Immature natural killer cell (primary cell): ENCODE measurements at regions not wholly inside any gene's neighbourhood (a gene's known extent, or its start where the extent isn't known, plus 50 kb on each side); places are given as distances from the start of the nearest gene placed in this dataset.
"Not testable (repeated sequence)": the region's sequence is repeated elsewhere in the genome, so short reads cannot be mapped to it uniquely, and the experiment has no call there.

Source experiments
- DNase-seq, 3 donors: peaks; one replicate each; pipeline ENCODE4 v3.0.0; 2022; ENCODE audit warnings: mixed read lengths in 1 of 3
- H3K27ac Mint-ChIP-seq, 6 donors: one replicate each; pipeline ENCODE4 v1.8.0; 2020; ENCODE audit warnings: mixed read lengths in 6 of 6, mild to moderate bottlenecking in 5 of 6, inconsistent platforms in 4 of 6, moderate library complexity in 3 of 6
- H3K27me3 Mint-ChIP-seq, 3 donors: one replicate each; pipeline ENCODE4 v1.8.0; 2020 to 2021; ENCODE audit warnings: low read depth in 3 of 3, mild to moderate bottlenecking in 3 of 3, mixed read lengths in 3 of 3, moderate library complexity in 3 of 3, inconsistent platforms in 1 of 3
- H3K36me3 Mint-ChIP-seq, 3 donors: one replicate each; pipeline ENCODE4 v1.8.0; 2020; ENCODE audit warnings: mixed read lengths in 3 of 3, inconsistent platforms in 2 of 3, mild to moderate bottlenecking in 2 of 3
- H3K4me1 Mint-ChIP-seq, 2 donors: one replicate each; pipeline ENCODE4 v1.8.0; 2020; ENCODE audit warnings: inconsistent platforms in 2 of 2, mild to moderate bottlenecking in 2 of 2, mixed read lengths in 2 of 2, moderate library complexity in 1 of 2
- H3K4me3 Mint-ChIP-seq, 5 donors: one replicate each; pipeline ENCODE4 v1.8.0; 2020; ENCODE audit warnings: mild to moderate bottlenecking in 5 of 5, mixed read lengths in 5 of 5, inconsistent platforms in 3 of 5, moderate library complexity in 3 of 5
- H3K9me3 Mint-ChIP-seq, 6 donors: one replicate each; pipeline ENCODE4 v1.8.0; 2020; ENCODE audit warnings: mild to moderate bottlenecking in 6 of 6, mixed read lengths in 6 of 6, inconsistent platforms in 4 of 6, moderate library complexity in 3 of 6

GRCh38 chr3:87132801-87133200 lies 94.3 kb upstream of the CHMP2B start:
- Mint-ChIP-seq H3K36me3 (no peaks in the 10 kb centered on the region), H3K27ac (no peak overlapping the region), H3K4me1 (no peaks in the 10 kb centered on the region)

GRCh38 chr3:87128006-87128405 lies 99.1 kb upstream of the CHMP2B start:
- no peaks in the 10 kb centered on the region for H3K27me3 Mint-ChIP-seq
- H3K36me3 Mint-ChIP-seq: no peaks in the 10 kb centered on the region

More at GRCh38 chr3:87132801-87133200, 94.3 kb upstream of the CHMP2B start:
- no peak for DNase-seq
- H3K9me3 Mint-ChIP-seq: peaks cover 0 to 9% (median 3%) of the 10 kb centered on the region in 6 donors
- H3K27me3 Mint-ChIP-seq: peaks cover 0 to 2% (median 0%) of the 10 kb centered on the region in 3 donors
- no peak overlapping the region for H3K4me3 Mint-ChIP-seq

GRCh38 chr3:87127281-87127680 lies 99.8 kb upstream of the CHMP2B start:
- no peak overlapping the region for H3K27ac Mint-ChIP-seq
- no peaks in the 10 kb centered on the region for H3K4me1 Mint-ChIP-seq
- no peaks in the 10 kb centered on the region for H3K27me3 Mint-ChIP-seq
- no peak for DNase-seq
- H3K9me3 Mint-ChIP-seq: peaks cover 0 to 9% (median 3%) of the 10 kb centered on the region in 6 donors
- no peak overlapping the region for H3K4me3 Mint-ChIP-seq
- no peaks in the 10 kb centered on the region for H3K36me3 Mint-ChIP-seq

More at GRCh38 chr3:87128006-87128405, 99.1 kb upstream of the CHMP2B start:
- Mint-ChIP-seq H3K4me3 (no peak overlapping the region), H3K9me3 (peaks cover 0 to 9% (median 3%) of the 10 kb centered on the region in 6 donors), H3K27ac (no peak overlapping the region), H3K4me1 (no peaks in the 10 kb centered on the region)
- no peak for DNase-seq

GRCh38 chr3:87126321-87126720 lies 100.8 kb upstream of the CHMP2B start:
- H3K27ac Mint-ChIP-seq: no peak overlapping the region
- no peak overlapping the region for H3K4me3 Mint-ChIP-seq
- no peaks in the 10 kb centered on the region for H3K36me3 Mint-ChIP-seq
- no peaks in the 10 kb centered on the region for H3K4me1 Mint-ChIP-seq
- no peak for DNase-seq
- H3K9me3 Mint-ChIP-seq: peaks cover 0 to 5% (median 0%) of the 10 kb centered on the region in 6 donors
- H3K27me3 Mint-ChIP-seq: no peaks in the 10 kb centered on the region

GRCh38 chr3:87125116-87125515 lies 102.0 kb upstream of the CHMP2B start:
- H3K27me3 Mint-ChIP-seq: no peaks in the 10 kb centered on the region
- no peak for DNase-seq
- peaks cover 0 to 5% (median 2%) of the 10 kb centered on the region in 6 donors for H3K9me3 Mint-ChIP-seq
- H3K4me1 Mint-ChIP-seq: no peaks in the 10 kb centered on the region
- H3K27ac Mint-ChIP-seq: no peak overlapping the region
- H3K4me3 Mint-ChIP-seq: no peak overlapping the region
- no peaks in the 10 kb centered on the region for H3K36me3 Mint-ChIP-seq

- Mint-ChIP-seq H3K4me1 (no peaks in the 10 kb centered on the region), H3K9me3 (peaks cover 0 to 3% (median 1%) of the 10 kb centered on the region in 6 donors), H3K4me3 (no peak overlapping the region), H3K36me3 (no peaks in the 10 kb centered on the region), H3K27ac (no peak overlapping the region), H3K27me3 (no peaks in the 10 kb centered on the region)
- DNase-seq: no peak
Measured at GRCh38 chr3:87122766-87123165, 104.3 kb upstream of the CHMP2B start.

- no peaks in the 10 kb centered on the region for H3K4me1 Mint-ChIP-seq
- no peak for DNase-seq
- no peaks in the 10 kb centered on the region for H3K27me3 Mint-ChIP-seq
- no peaks in the 10 kb centered on the region for H3K36me3 Mint-ChIP-seq
- H3K4me3 Mint-ChIP-seq: no peak overlapping the region
- H3K27ac Mint-ChIP-seq: no peak overlapping the region
- peaks cover 0 to 6% (median 3%) of the 10 kb centered on the region in 6 donors for H3K9me3 Mint-ChIP-seq
Measured at GRCh38 chr3:87121856-87122255, 105.3 kb upstream of the CHMP2B start.

GRCh38 chr3:87120881-87121280 lies 106.2 kb upstream of the CHMP2B start:
- Mint-ChIP-seq H3K36me3 (no peaks in the 10 kb centered on the region), H3K9me3 (peaks cover 0 to 6% (median 3%) of the 10 kb centered on the region in 6 donors), H3K4me1 (no peaks in the 10 kb centered on the region), H3K27me3 (no peaks in the 10 kb centered on the region), H3K4me3 (no peak overlapping the region), H3K27ac (no peak overlapping the region)
- DNase-seq: no peak

GRCh38 chr3:87120236-87120635 lies 106.9 kb upstream of the CHMP2B start:
- H3K4me1 Mint-ChIP-seq: no peaks in the 10 kb centered on the region
- H3K36me3 Mint-ChIP-seq: no peaks in the 10 kb centered on the region
- H3K4me3 Mint-ChIP-seq: no peak overlapping the region
- peaks cover 0 to 6% (median 3%) of the 10 kb centered on the region in 6 donors for H3K9me3 Mint-ChIP-seq
- no peak overlapping the region for H3K27ac Mint-ChIP-seq
- DNase-seq: no peak
- no peaks in the 10 kb centered on the region for H3K27me3 Mint-ChIP-seq

GRCh38 chr3:87109465-87109864 lies 117.6 kb upstream of the CHMP2B start:
- Mint-ChIP-seq H3K27me3 (peaks cover 0 to 2% (median 0%) of the 10 kb centered on the region in 3 donors), H3K36me3 (no peaks in the 10 kb centered on the region), H3K4me1 (no peaks in the 10 kb centered on the region), H3K27ac (no peak overlapping the region), H3K9me3 (peaks cover 0 to 23% (median 9%) of the 10 kb centered on the region in 6 donors), H3K4me3 (no peak overlapping the region)
- DNase-seq: no peak

GRCh38 chr3:87101861-87102625 lies 111.1 kb upstream of the VGLL3 start:
- H3K4me1 Mint-ChIP-seq: no peaks in the 10 kb centered on the region

GRCh38 chr3:87097733-87098132 lies 106.8 kb upstream of the VGLL3 start:
- not testable (repeated sequence) for H3K4me1 Mint-ChIP-seq, H3K4me3 Mint-ChIP-seq, H3K27ac Mint-ChIP-seq, H3K36me3 Mint-ChIP-seq, H3K27me3 Mint-ChIP-seq, DNase-seq
- H3K9me3 Mint-ChIP-seq: peaks cover 5 to 19% (median 12%) of the 10 kb centered on the region in 6 donors

More at GRCh38 chr3:87101861-87102625, 111.1 kb upstream of the VGLL3 start:
- no peak overlapping the region for H3K27ac Mint-ChIP-seq
- H3K36me3 Mint-ChIP-seq: no peaks in the 10 kb centered on the region
- H3K27me3 Mint-ChIP-seq: no peaks in the 10 kb centered on the region
- H3K4me3 Mint-ChIP-seq: no peak overlapping the region
- no peak for DNase-seq
- peaks cover 4 to 22% (median 10%) of the 10 kb centered on the region in 6 donors for H3K9me3 Mint-ChIP-seq

- peaks cover 4 to 14% of the 10 kb centered on the region in 2 donors for H3K4me1 Mint-ChIP-seq
- DNase-seq: no peak
- H3K9me3 Mint-ChIP-seq: peaks cover 0 to 9% (median 6%) of the 10 kb centered on the region in 6 donors
- H3K36me3 Mint-ChIP-seq: no peaks in the 10 kb centered on the region
- no peak overlapping the region for H3K4me3 Mint-ChIP-seq
- H3K27me3 Mint-ChIP-seq: peaks cover 0 to 4% (median 2%) of the 10 kb centered on the region in 3 donors
- no peak overlapping the region for H3K27ac Mint-ChIP-seq
Measured at GRCh38 chr3:87090631-87091030, 99.7 kb upstream of the VGLL3 start.

- H3K27me3 Mint-ChIP-seq: peaks cover 0 to 4% (median 2%) of the 10 kb centered on the region in 3 donors
Measured at GRCh38 chr3:87088993-87089841, 98.3 kb upstream of the VGLL3 start.

More at GRCh38 chr3:87088993-87089841, 98.3 kb upstream of the VGLL3 start:
- peaks cover 0 to 8% (median under 1%) of the 10 kb centered on the region in 6 donors for H3K9me3 Mint-ChIP-seq
- no peak for DNase-seq
- peak overlapping the region; percentile 46 to 67 (median 61) for H3K4me3 Mint-ChIP-seq
- H3K36me3 Mint-ChIP-seq: no peaks in the 10 kb centered on the region
- H3K27ac Mint-ChIP-seq: no peak overlapping the region
- H3K4me1 Mint-ChIP-seq: peaks cover 4 to 14% of the 10 kb centered on the region in 2 donors
